Mesendoderm (in vitro differentiated cells): ENCODE measurements at regions not wholly inside any gene's neighbourhood (a gene's known extent, or its start where the extent isn't known, plus 50 kb on each side); places are given as distances from the start of the nearest gene placed in this dataset.

ENCODE experiments used
- DNase-seq: peaks from one replicate; pipeline ENCODE4 v3.0.0; 2013
- H2AK5ac ChIP-seq: 2 replicates; pipeline ENCODE4 v1.6.1; 2013; ENCODE audit warnings: low read length, inconsistent platforms
- H2BK120ac ChIP-seq: 2 replicates; pipeline ENCODE4 v1.6.1; 2013; ENCODE audit warnings: low read depth, mild to moderate bottlenecking, low read length, moderate library complexity, mixed read lengths
- H2BK15ac ChIP-seq: replicated peaks from 2 replicates; pipeline ENCODE4 v1.6.1; 2013; ENCODE audit warnings: low read depth, mild to moderate bottlenecking, moderate library complexity
- H2BK5ac ChIP-seq: 2 replicates; pipeline ENCODE4 v1.6.1; 2013; ENCODE audit warnings: low read length, inconsistent platforms
- H3K18ac ChIP-seq: 2 replicates; pipeline ENCODE4 v1.6.1; 2013; ENCODE audit warnings: mild to moderate bottlenecking, low read length, mixed read lengths
- H3K23ac ChIP-seq: one replicate; pipeline ENCODE4 v1.6.1; 2013; ENCODE audit warnings: low read length
- H3K27ac ChIP-seq: 2 replicates; pipeline ENCODE4 v1.5.1; 2013; ENCODE audit warnings: low read depth, mild to moderate bottlenecking, inconsistent platforms, low read length, moderate library complexity
- H3K27me3 ChIP-seq: 2 replicates; pipeline ENCODE4 v1.6.1; 2013; ENCODE audit warnings: low read length, control low read depth, mild to moderate bottlenecking, inconsistent platforms; ENCODE audit not compliant: insufficient read depth, poor library complexity
- H3K36me3 ChIP-seq: 2 replicates; pipeline ENCODE4 v1.6.1; 2013; ENCODE audit warnings: low read length, inconsistent platforms; ENCODE audit not compliant: control insufficient read depth, insufficient read depth
- H3K4ac ChIP-seq: one replicate; pipeline ENCODE4 v1.6.1; 2013; ENCODE audit warnings: low read depth, mild to moderate bottlenecking, low read length, moderate library complexity
- H3K4me1 ChIP-seq: 2 replicates; pipeline ENCODE4 v1.6.1; 2013; ENCODE audit warnings: low read depth, low read length, inconsistent platforms; ENCODE audit not compliant: control insufficient read depth
- H3K4me2 ChIP-seq: 2 replicates; pipeline ENCODE4 v1.6.1; 2013; ENCODE audit warnings: low read length
- H3K4me3 ChIP-seq: 2 replicates; pipeline ENCODE4 v1.5.1; 2013; ENCODE audit warnings: mild to moderate bottlenecking, low read length
- H3K56ac ChIP-seq: one replicate; pipeline ENCODE4 v1.6.1; 2013; ENCODE audit warnings: low read length
- H3K79me1 ChIP-seq: 2 replicates; pipeline ENCODE4 v1.6.1; 2013; ENCODE audit warnings: low read length, inconsistent platforms
- H3K79me2 ChIP-seq: 2 replicates; pipeline ENCODE4 v1.6.1; 2013; ENCODE audit warnings: mild to moderate bottlenecking, low read length; ENCODE audit not compliant: control insufficient read depth, insufficient read depth
- H3K9ac ChIP-seq: 2 replicates; pipeline ENCODE4 v1.6.1; 2013; ENCODE audit warnings: low read length, inconsistent platforms
- H4K5ac ChIP-seq: one replicate; pipeline ENCODE4 v1.6.1; 2013; ENCODE audit warnings: low read length
- H4K8ac ChIP-seq: one replicate; pipeline ENCODE4 v1.6.1; 2013; ENCODE audit warnings: low read depth, mild to moderate bottlenecking, control low read depth, low read length, moderate library complexity
- WGBS: extraction: QIAGEN DNeasy Blood & Tissue Kit; methylation state at CpG from one replicate; pipeline ENCODE4 v1.1.7; 2013; ENCODE audit warnings: low lambda C conversion rate, missing lambda C conversion rate; ENCODE audit not compliant: insufficient coverage; ENCODE audit errors: extremely low coverage; 5-methylcytosine and 5-hydroxymethylcytosine counted together

GRCh38 chr7:155138204-155138603, 68.1 kb downstream of the HTR5A start:
- Histone ChIP-seq H3K4me3 (no peak overlapping the region), H3K79me2 (no peaks in the 10 kb centered on the region), H3K18ac (no peak overlapping the region), H3K4me1 (no peaks in the 10 kb centered on the region), H3K9ac (no peak overlapping the region), H3K79me1 (no peaks in the 10 kb centered on the region), H2BK120ac (no peak overlapping the region), H3K4ac (no peak overlapping the region), H3K36me3 (no peaks in the 10 kb centered on the region), H3K4me2 (no peak overlapping the region), H3K56ac (no peak overlapping the region), H3K23ac (no peak overlapping the region), H2AK5ac (no peak overlapping the region), H2BK5ac (no peak overlapping the region), H4K8ac (no peak overlapping the region), H4K5ac (no peak overlapping the region), H3K27ac (no peak overlapping the region), H3K27me3 (no peaks in the 10 kb centered on the region), H2BK15ac (no peak overlapping the region)
- no peak for DNase-seq
- no CpG with 5 or more reads among the region's 4 CpGs for WGBS

GRCh38 chr7:155141562-155141961, 71.4 kb downstream of the HTR5A start:
- H3K4me1 ChIP-seq: no peaks in the 10 kb centered on the region
- H3K79me1 ChIP-seq: no peaks in the 10 kb centered on the region
- H3K4ac ChIP-seq: no peak overlapping the region
- H3K27ac ChIP-seq: no peak overlapping the region
- no peak overlapping the region for H3K23ac ChIP-seq
- H3K36me3 ChIP-seq: no peaks in the 10 kb centered on the region
- no peaks in the 10 kb centered on the region for H3K27me3 ChIP-seq
- H4K5ac ChIP-seq: no peak overlapping the region
- H2BK5ac ChIP-seq: no peak overlapping the region
- no peak overlapping the region for H3K56ac ChIP-seq
- H3K9ac ChIP-seq: no peak overlapping the region
- H3K18ac ChIP-seq: no peak overlapping the region
- H2AK5ac ChIP-seq: no peak overlapping the region
- peak; percentile 44 for DNase-seq
- no peak overlapping the region for H4K8ac ChIP-seq
- no peak overlapping the region for H2BK15ac ChIP-seq
- H3K4me2 ChIP-seq: no peak overlapping the region
- H3K79me2 ChIP-seq: no peaks in the 10 kb centered on the region
- no peak overlapping the region for H3K4me3 ChIP-seq
- no peak overlapping the region for H2BK120ac ChIP-seq
- no CpG with 5 or more reads among the region's 5 CpGs for WGBS

- Histone ChIP-seq H2BK15ac (no peak overlapping the region), H3K36me3 (no peaks in the 10 kb centered on the region), H3K4me2 (no peak overlapping the region), H2AK5ac (no peak overlapping the region), H3K4me3 (no peak overlapping the region), H3K27ac (no peak overlapping the region), H3K27me3 (no peaks in the 10 kb centered on the region), H3K79me2 (no peaks in the 10 kb centered on the region), H3K18ac (no peak overlapping the region), H2BK120ac (no peak overlapping the region), H4K8ac (no peak overlapping the region), H4K5ac (no peak overlapping the region), H3K4me1 (no peaks in the 10 kb centered on the region), H3K4ac (no peak overlapping the region), H3K9ac (no peak overlapping the region), H2BK5ac (no peak overlapping the region), H3K79me1 (no peaks in the 10 kb centered on the region), H3K56ac (no peak overlapping the region), H3K23ac (no peak overlapping the region)
- no CpG with 5 or more reads among the region's 9 CpGs for WGBS
- no peak for DNase-seq
Observed at GRCh38 chr7:155143381-155143780, 73.3 kb downstream of the HTR5A start.

- no peak overlapping the region for H4K5ac ChIP-seq
- no peak overlapping the region for H2BK120ac ChIP-seq
- no peak overlapping the region for H2AK5ac ChIP-seq
- H4K8ac ChIP-seq: no peak overlapping the region
- DNase-seq: no peak
- no peak overlapping the region for H3K4me2 ChIP-seq
- no peaks in the 10 kb centered on the region for H3K79me2 ChIP-seq
- H3K56ac ChIP-seq: no peak overlapping the region
- no peak overlapping the region for H2BK15ac ChIP-seq
- WGBS: no CpG with 5 or more reads among the region's 6 CpGs
- no peak overlapping the region for H3K4ac ChIP-seq
- no peak overlapping the region for H3K9ac ChIP-seq
- H3K27ac ChIP-seq: no peak overlapping the region
- no peaks in the 10 kb centered on the region for H3K4me1 ChIP-seq
- H3K36me3 ChIP-seq: no peaks in the 10 kb centered on the region
- no peak overlapping the region for H3K18ac ChIP-seq
- no peak overlapping the region for H2BK5ac ChIP-seq
- H3K27me3 ChIP-seq: no peaks in the 10 kb centered on the region
- H3K79me1 ChIP-seq: no peaks in the 10 kb centered on the region
- H3K4me3 ChIP-seq: no peak overlapping the region
- H3K23ac ChIP-seq: no peak overlapping the region
Observed at GRCh38 chr7:155144371-155144770, 74.2 kb downstream of the HTR5A start.

- Histone ChIP-seq H3K4me3 (no peak overlapping the region), H3K18ac (no peak overlapping the region), H2AK5ac (no peak overlapping the region), H3K79me1 (no peaks in the 10 kb centered on the region), H2BK15ac (no peak overlapping the region), H3K79me2 (no peaks in the 10 kb centered on the region), H3K36me3 (no peaks in the 10 kb centered on the region), H3K4me1 (no peaks in the 10 kb centered on the region), H4K8ac (no peak overlapping the region), H4K5ac (no peak overlapping the region), H3K27me3 (no peaks in the 10 kb centered on the region), H2BK120ac (no peak overlapping the region), H2BK5ac (no peak overlapping the region), H3K4ac (no peak overlapping the region), H3K9ac (no peak overlapping the region), H3K27ac (no peak overlapping the region), H3K23ac (no peak overlapping the region), H3K4me2 (no peak overlapping the region), H3K56ac (no peak overlapping the region)
- DNase-seq: no peak
- no CpG with 5 or more reads among the region's 9 CpGs for WGBS
Observed at GRCh38 chr7:155145477-155146255, 75.5 kb downstream of the HTR5A start.

- H3K56ac ChIP-seq: no peak overlapping the region
- no peaks in the 10 kb centered on the region for H3K79me2 ChIP-seq
- no peak overlapping the region for H3K18ac ChIP-seq
- H3K27ac ChIP-seq: no peak overlapping the region
- H2BK5ac ChIP-seq: no peak overlapping the region
- no peak overlapping the region for H3K4ac ChIP-seq
- H3K4me1 ChIP-seq: no peaks in the 10 kb centered on the region
- no peak overlapping the region for H3K9ac ChIP-seq
- no peak overlapping the region for H2AK5ac ChIP-seq
- H3K23ac ChIP-seq: no peak overlapping the region
- H4K5ac ChIP-seq: no peak overlapping the region
- H3K4me2 ChIP-seq: no peak overlapping the region
- H3K36me3 ChIP-seq: no peaks in the 10 kb centered on the region
- no peak for DNase-seq
- no peak overlapping the region for H4K8ac ChIP-seq
- H3K27me3 ChIP-seq: no peaks in the 10 kb centered on the region
- H3K4me3 ChIP-seq: no peak overlapping the region
- no CpG with 5 or more reads among the region's 1 CpG for WGBS
- no peak overlapping the region for H2BK15ac ChIP-seq
- H2BK120ac ChIP-seq: no peak overlapping the region
- H3K79me1 ChIP-seq: no peaks in the 10 kb centered on the region
Observed at GRCh38 chr7:155147172-155147571, 77.0 kb downstream of the HTR5A start.
